Endothelial cell of umbilical vein (primary cell): ENCODE measurements at regions not wholly inside any gene's neighbourhood (a gene's known extent, or its start where the extent isn't known, plus 50 kb on each side); places are given as distances from the start of the nearest gene placed in this dataset.
"Not testable (repeated sequence)": the region's sequence is repeated elsewhere in the genome, so short reads cannot be mapped to it uniquely, and the experiment has no call there.

Source experiments
- CTCF ChIP-seq, 2 donors: IDR thresholded peaks; 1 replicate in 1 of 2; 2 replicates in 1 of 2; pipeline ENCODE4 v1.5.1; 2011; ENCODE audit warnings: low read length in 2 of 2, mild to moderate bottlenecking in 2 of 2, moderate library complexity in 2 of 2, control low read depth in 1 of 2, inconsistent platforms in 1 of 2, low read depth in 1 of 2; ENCODE audit not compliant: insufficient read depth in 1 of 2; ENCODE audit errors: extremely low read depth in 1 of 2
- MYC ChIP-seq: IDR thresholded peaks from one replicate; pipeline ENCODE4 v1.6.1; 2011; ENCODE audit warnings: mild to moderate bottlenecking, low read depth, low read length

DNA sequence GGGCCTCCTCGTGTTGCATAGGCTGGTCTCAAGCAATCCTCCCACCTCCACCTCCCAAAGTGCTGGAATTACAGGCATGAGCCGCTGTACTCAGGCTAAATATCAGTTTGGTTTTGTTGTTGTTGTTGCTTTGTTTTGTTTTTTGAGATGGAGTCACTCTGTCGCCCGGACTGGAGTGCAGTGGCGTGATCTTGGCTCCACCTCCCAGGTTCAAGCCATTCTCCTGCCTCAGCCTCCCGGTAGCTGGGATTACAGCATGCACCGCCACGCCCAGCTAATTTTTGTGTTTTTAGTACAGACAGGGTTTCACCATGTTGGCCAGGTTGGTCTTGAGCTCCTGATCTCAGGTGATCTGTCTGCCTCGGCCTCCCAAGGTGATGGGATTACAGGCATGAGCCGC is 86.6 kb downstream of the SKIDA1 start:
- not testable (repeated sequence) for TF ChIP-seq MYC; CTCF (IDR thresholded peaks at IDR 0.05; ENCODE audit: extremely low read depth in 1 of 2, insufficient read depth in 1 of 2, low read depth in 1 of 2, low read length in 2 of 2)
